MM.1S (cell line): ENCODE measurements at regions not wholly inside any gene's neighbourhood (a gene's known extent, or its start where the extent isn't known, plus 50 kb on each side); places are given as distances from the start of the nearest gene placed in this dataset.

Experiments used
- DNase-seq: peaks from one replicate; pipeline ENCODE4 v3.0.0-alpha.2; 2015
- H2AFZ ChIP-seq: fragments of 300-600 bp; sonication (generic); 2 replicates; pipeline ENCODE4 v1.6.0; 2016; ENCODE audit warnings: antibody characterized with exemption, low read length
- H3F3A ChIP-seq: fragments of 300-600 bp; sonication (generic); 2 replicates; pipeline ENCODE4 v1.6.1; 2016; ENCODE audit warnings: mild to moderate bottlenecking, antibody characterized with exemption, low read length, moderate library complexity, mixed read lengths; ENCODE audit not compliant: insufficient read depth
- H3K27ac ChIP-seq: fragments of 300-600 bp; sonication (generic); 2 replicates; pipeline ENCODE4 v1.5.1; 2016; ENCODE audit warnings: mild to moderate bottlenecking, low read length
- H3K27me3 ChIP-seq: fragments of 300-600 bp; sonication (generic); replicated peaks from 2 replicates; pipeline ENCODE4 v1.6.0; 2016; ENCODE audit warnings: low read length; ENCODE audit not compliant: insufficient read depth
- H3K36me3 ChIP-seq: fragments of 300-600 bp; sonication (generic); replicated peaks from 2 replicates; pipeline ENCODE4 v1.6.1; 2016; ENCODE audit warnings: mild to moderate bottlenecking, low read length, mixed read lengths; ENCODE audit not compliant: insufficient read depth
- H3K4me1 ChIP-seq: fragments of 300-600 bp; sonication (generic); 2 replicates; pipeline ENCODE4 v1.6.1; 2016; ENCODE audit warnings: low read length, mixed read lengths
- H3K4me2 ChIP-seq: fragments of 300-600 bp; sonication (generic); 2 replicates; pipeline ENCODE4 v1.6.0; 2016; ENCODE audit warnings: low read depth, low read length
- H3K4me3 ChIP-seq: fragments of 300-600 bp; sonication (generic); 2 replicates; pipeline ENCODE4 v1.5.1; 2016; ENCODE audit warnings: low read length, mixed read lengths
- H3K79me2 ChIP-seq: fragments of 300-600 bp; sonication (generic); 2 replicates; pipeline ENCODE4 v1.6.1; 2016; ENCODE audit warnings: mixed run types, low read length, mixed read lengths
- H3K9ac ChIP-seq: fragments of 300-600 bp; sonication (generic); 2 replicates; pipeline ENCODE4 v1.6.1; 2016; ENCODE audit warnings: low read length, mixed read lengths
- H3K9me2 ChIP-seq: fragments of 300-600 bp; sonication (generic); replicated peaks from 2 replicates; pipeline ENCODE4 v1.6.1; 2016; ENCODE audit warnings: mild to moderate bottlenecking, low read length, mixed read lengths; ENCODE audit not compliant: insufficient read depth
- H3K9me3 ChIP-seq: fragments of 300-600 bp; sonication (generic); replicated peaks from 2 replicates; pipeline ENCODE4 v1.6.1; 2016; ENCODE audit warnings: mild to moderate bottlenecking, low read length, mixed read lengths; ENCODE audit not compliant: insufficient read depth
- H4K20me1 ChIP-seq: fragments of 300-600 bp; sonication (generic); 2 replicates; pipeline ENCODE4 v1.6.1; 2016; ENCODE audit warnings: mild to moderate bottlenecking, low read length, moderate library complexity, mixed read lengths; ENCODE audit not compliant: insufficient read depth
- EZH2 ChIP-seq: fragments of 300-600 bp; sonication (generic); optimal IDR thresholded peaks from 2 replicates; pipeline ENCODE3; 2017; ENCODE audit warnings: low read depth, mild to moderate bottlenecking, antibody characterized with exemption, low read length, mixed read lengths
- EZH2phosphoT487 ChIP-seq: fragments of 300-600 bp; sonication (generic); IDR thresholded peaks from 2 replicates; pipeline ENCODE4 v1.6.1; 2018; ENCODE audit warnings: antibody characterized with exemption, low read length
- TF ChIP-seq, protein P1 (sequence below): fragments of 300-600 bp; sonication (generic); IDR thresholded peaks from 2 replicates; pipeline ENCODE4 v1.5.1; 2016; ENCODE audit warnings: antibody characterized with exemption, low read length, mixed read lengths

DNA sequence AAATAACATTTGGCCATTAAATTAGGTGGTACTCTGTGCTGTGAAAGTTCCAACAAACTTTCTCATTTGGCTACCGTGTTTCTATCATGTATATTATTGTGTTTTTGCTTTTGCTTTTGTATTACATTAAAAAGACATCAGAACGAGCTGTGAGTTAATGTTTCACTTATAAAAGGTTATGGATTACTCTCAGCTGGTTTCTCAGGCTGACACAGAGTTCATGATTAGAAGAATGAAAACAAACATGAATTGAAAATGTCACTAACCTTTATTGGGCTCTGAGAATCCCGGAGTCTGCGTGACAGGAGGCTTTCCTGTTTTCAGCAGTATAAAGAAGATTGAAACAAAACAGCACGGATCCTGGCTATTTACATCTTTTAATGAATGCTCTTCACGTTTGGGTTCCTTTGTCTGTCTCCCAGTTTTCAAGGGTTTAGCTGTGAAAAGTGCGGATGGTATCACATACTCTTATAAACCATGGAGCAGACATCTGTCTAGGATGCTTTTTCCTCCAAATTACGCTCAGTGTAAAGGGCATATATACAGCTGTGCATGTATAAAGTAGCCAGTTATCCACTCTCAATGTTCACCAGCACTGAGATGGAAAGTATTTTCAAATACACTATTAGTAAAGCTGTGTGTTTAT lies 153.6 kb downstream of the PTCSC3 start:
- no peak for DNase-seq
- Histone ChIP-seq H4K20me1 (no peaks in the 10 kb centered on the region), H3K36me3 (no peaks in the 10 kb centered on the region), H3K27ac (no peak overlapping the region), H3K9me3 (no peaks in the 10 kb centered on the region), H3F3A (no peaks in the 10 kb centered on the region), H3K27me3 (no peaks in the 10 kb centered on the region), H3K4me3 (no peak overlapping the region), H3K9ac (no peak overlapping the region), H3K4me1 (no peaks in the 10 kb centered on the region), H3K4me2 (no peak overlapping the region), H3K9me2 (no peaks in the 10 kb centered on the region), H2AFZ (no peak overlapping the region), H3K79me2 (no peaks in the 10 kb centered on the region)
- no peak for TF ChIP-seq EZH2
- TF ChIP-seq, protein P1, sequence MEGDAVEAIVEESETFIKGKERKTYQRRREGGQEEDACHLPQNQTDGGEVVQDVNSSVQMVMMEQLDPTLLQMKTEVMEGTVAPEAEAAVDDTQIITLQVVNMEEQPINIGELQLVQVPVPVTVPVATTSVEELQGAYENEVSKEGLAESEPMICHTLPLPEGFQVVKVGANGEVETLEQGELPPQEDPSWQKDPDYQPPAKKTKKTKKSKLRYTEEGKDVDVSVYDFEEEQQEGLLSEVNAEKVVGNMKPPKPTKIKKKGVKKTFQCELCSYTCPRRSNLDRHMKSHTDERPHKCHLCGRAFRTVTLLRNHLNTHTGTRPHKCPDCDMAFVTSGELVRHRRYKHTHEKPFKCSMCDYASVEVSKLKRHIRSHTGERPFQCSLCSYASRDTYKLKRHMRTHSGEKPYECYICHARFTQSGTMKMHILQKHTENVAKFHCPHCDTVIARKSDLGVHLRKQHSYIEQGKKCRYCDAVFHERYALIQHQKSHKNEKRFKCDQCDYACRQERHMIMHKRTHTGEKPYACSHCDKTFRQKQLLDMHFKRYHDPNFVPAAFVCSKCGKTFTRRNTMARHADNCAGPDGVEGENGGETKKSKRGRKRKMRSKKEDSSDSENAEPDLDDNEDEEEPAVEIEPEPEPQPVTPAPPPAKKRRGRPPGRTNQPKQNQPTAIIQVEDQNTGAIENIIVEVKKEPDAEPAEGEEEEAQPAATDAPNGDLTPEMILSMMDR = no peak
- TF ChIP-seq EZH2phosphoT487 = no peak

DNA sequence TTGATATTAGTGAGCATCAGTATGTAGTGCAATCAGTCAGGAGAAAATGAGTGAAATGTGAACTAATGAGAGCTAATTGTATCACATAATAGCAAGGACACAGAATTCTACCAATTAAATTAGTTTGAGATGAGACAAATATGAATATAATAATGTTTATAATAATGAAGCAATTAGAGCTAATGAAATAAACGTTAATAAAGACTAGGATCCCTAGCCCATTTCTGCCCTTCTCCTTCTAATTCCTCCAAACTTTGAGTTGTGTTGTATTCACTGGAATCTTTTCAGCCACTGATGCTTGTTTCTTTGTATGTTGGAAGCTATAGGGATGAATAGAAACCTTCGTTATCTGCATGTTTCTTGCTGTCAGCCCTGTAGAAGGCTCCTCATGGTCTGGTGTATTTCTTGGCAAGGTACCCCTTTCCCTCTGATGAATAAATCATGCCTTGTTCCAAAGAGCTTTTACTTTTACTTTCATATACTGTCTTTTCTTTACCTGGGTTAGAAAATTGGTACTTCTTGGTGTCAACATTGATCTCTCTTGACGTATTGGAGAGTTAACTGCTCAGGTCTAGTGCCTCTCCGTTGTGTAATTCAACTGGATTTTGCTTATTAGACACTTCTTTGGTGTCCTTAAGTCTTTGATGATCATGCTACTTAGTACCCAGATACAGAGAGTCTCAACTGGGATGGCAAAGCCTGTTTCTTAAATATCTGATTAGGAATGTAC lies 154.8 kb downstream of the PTCSC3 start:
- Histone ChIP-seq H3K9me2 (no peaks in the 10 kb centered on the region), H3K9me3 (no peaks in the 10 kb centered on the region), H4K20me1 (no peaks in the 10 kb centered on the region), H3K27me3 (no peaks in the 10 kb centered on the region), H2AFZ (no peak overlapping the region), H3K4me1 (no peaks in the 10 kb centered on the region), H3K36me3 (no peaks in the 10 kb centered on the region), H3K4me2 (no peak overlapping the region), H3K27ac (no peak overlapping the region), H3F3A (no peaks in the 10 kb centered on the region), H3K9ac (no peak overlapping the region), H3K79me2 (no peaks in the 10 kb centered on the region), H3K4me3 (no peak overlapping the region)
- DNase-seq = no peak
- TF ChIP-seq, protein P1 = no peak

DNA sequence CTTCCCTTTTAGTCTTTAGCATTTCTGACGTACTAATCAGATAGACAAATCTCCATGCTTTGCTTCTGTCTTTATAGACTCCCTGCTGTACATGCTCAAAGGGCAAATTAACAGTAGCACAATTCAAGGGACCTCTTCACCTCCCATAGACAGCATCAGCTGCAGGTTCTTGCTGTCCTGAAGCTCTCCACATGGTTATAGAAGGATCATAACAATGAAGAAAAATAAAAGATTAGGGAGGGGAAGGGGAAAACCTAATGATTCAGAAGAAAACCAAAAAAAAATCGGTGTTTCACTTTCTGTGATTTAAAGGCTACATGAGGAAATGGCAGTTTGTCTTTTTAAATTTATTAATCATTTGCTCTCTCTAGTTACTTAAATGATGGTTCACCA lies 155.5 kb downstream of the PTCSC3 start:
- H3K36me3 ChIP-seq = no peaks in the 10 kb centered on the region
- no peak overlapping the region for H3K9ac ChIP-seq
- H3K9me2 ChIP-seq = no peaks in the 10 kb centered on the region
- H3K79me2 ChIP-seq = no peaks in the 10 kb centered on the region
- no peak overlapping the region for H2AFZ ChIP-seq
- H4K20me1 ChIP-seq = no peaks in the 10 kb centered on the region
- no peaks in the 10 kb centered on the region for H3K27me3 ChIP-seq
- H3K27ac ChIP-seq = no peak overlapping the region
- H3K4me1 ChIP-seq = no peaks in the 10 kb centered on the region
- H3K4me3 ChIP-seq = no peak overlapping the region
- no peaks in the 10 kb centered on the region for H3F3A ChIP-seq
- no peak for DNase-seq
- H3K4me2 ChIP-seq = no peak overlapping the region
- TF ChIP-seq EZH2 (no peak), EZH2phosphoT487 (no peak)
- TF ChIP-seq, protein P1 = no peak
- no peaks in the 10 kb centered on the region for H3K9me3 ChIP-seq
